ENCODE measurements at regions not wholly inside any gene's neighbourhood (a gene's known extent, or its start where the extent isn't known, plus 50 kb on each side); places are given as distances from the start of the nearest gene placed in this dataset.
A peak's percentile ranks its signal among the peaks of the same experiment; 100 is the strongest.

GRCh38 chr7:106424476-106425016, 139.8 kb upstream of the NAMPT start:
- TF ChIP-seq CTCF (IDR thresholded peaks at IDR 0.05; ENCODE audit: insufficient read depth, low read length, severe bottlenecking) = no peak
- no peak for FAIRE-seq
- no peaks in the 10 kb centered on the region for H3K36me3 ChIP-seq (ENCODE audit: control insufficient read depth, insufficient read depth, low read length)
- H3K27me3 ChIP-seq (ENCODE audit: control insufficient read depth, insufficient read depth, low read length) = no peaks in the 10 kb centered on the region
- no peak overlapping the region for H3K4me3 ChIP-seq (ENCODE audit: low read depth, low read length)
- DNase-seq (ENCODE audit: low read depth) = peak; percentile 77

GRCh38 chr7:106423821-106424475, 139.2 kb upstream of the NAMPT start:
- TF ChIP-seq CTCF (IDR thresholded peaks at IDR 0.05; ENCODE audit: insufficient read depth, low read length, severe bottlenecking) = no peak
- DNase-seq (ENCODE audit: low read depth) (no peak), FAIRE-seq (no peak)
- Histone ChIP-seq H3K4me3 (ENCODE audit: low read depth, low read length) (no peak overlapping the region), H3K36me3 (ENCODE audit: control insufficient read depth, insufficient read depth, low read length) (no peaks in the 10 kb centered on the region), H3K27me3 (ENCODE audit: control insufficient read depth, insufficient read depth, low read length) (no peaks in the 10 kb centered on the region)

- TF ChIP-seq CTCF (IDR thresholded peaks at IDR 0.05; ENCODE audit: insufficient read depth, low read length, severe bottlenecking) = no peak
- FAIRE-seq (no peak), DNase-seq (ENCODE audit: low read depth) (no peak)
- Histone ChIP-seq H3K27me3 (ENCODE audit: control insufficient read depth, insufficient read depth, low read length) (no peaks in the 10 kb centered on the region), H3K36me3 (ENCODE audit: control insufficient read depth, insufficient read depth, low read length) (no peaks in the 10 kb centered on the region), H3K4me3 (ENCODE audit: low read depth, low read length) (no peak overlapping the region)
Observed at GRCh38 chr7:106423111-106423510, 138.3 kb upstream of the NAMPT start.

- H3K36me3 ChIP-seq (ENCODE audit: control insufficient read depth, insufficient read depth, low read length) = no peaks in the 10 kb centered on the region
- TF ChIP-seq CTCF (IDR thresholded peaks at IDR 0.05; ENCODE audit: insufficient read depth, low read length, severe bottlenecking) = no peak
- DNase-seq (ENCODE audit: low read depth) (peak; percentile 79), FAIRE-seq (no peak)
- no peak overlapping the region for H3K4me3 ChIP-seq (ENCODE audit: low read depth, low read length)
- no peaks in the 10 kb centered on the region for H3K27me3 ChIP-seq (ENCODE audit: control insufficient read depth, insufficient read depth, low read length)
Observed at GRCh38 chr7:106421181-106421762, 136.5 kb upstream of the NAMPT start.

- DNase-seq (ENCODE audit: low read depth) (no peak), FAIRE-seq (no peak)
- TF ChIP-seq CTCF (IDR thresholded peaks at IDR 0.05; ENCODE audit: insufficient read depth, low read length, severe bottlenecking) = no peak
- Histone ChIP-seq H3K4me3 (ENCODE audit: low read depth, low read length) (no peak overlapping the region), H3K36me3 (ENCODE audit: control insufficient read depth, insufficient read depth, low read length) (no peaks in the 10 kb centered on the region), H3K27me3 (ENCODE audit: control insufficient read depth, insufficient read depth, low read length) (no peaks in the 10 kb centered on the region)
Observed at GRCh38 chr7:106420736-106421135, 136.0 kb upstream of the NAMPT start.
